H9 (cell line): ENCODE measurements at regions not wholly inside any gene's neighbourhood (a gene's known extent, or its start where the extent isn't known, plus 50 kb on each side); places are given as distances from the start of the nearest gene placed in this dataset.

Experiments used
- DNase-seq: peaks from one replicate; pipeline ENCODE4 v3.0.0-alpha.2; 2017
- H2AFZ ChIP-seq: one replicate; pipeline ENCODE4 v1.6.1; 2013; ENCODE audit warnings: mild to moderate bottlenecking, low read length, control low read depth, moderate library complexity
- H2AK5ac ChIP-seq: 2 replicates; pipeline ENCODE4 v1.6.1; 2013; ENCODE audit warnings: low read length, control low read depth, mixed read lengths; ENCODE audit not compliant: insufficient read length
- H2BK120ac ChIP-seq: one replicate; pipeline ENCODE4 v1.6.1; 2013; ENCODE audit warnings: low read depth, mild to moderate bottlenecking, low read length, control low read depth, inconsistent platforms; ENCODE audit not compliant: poor library complexity, severe bottlenecking
- H2BK12ac ChIP-seq: 2 replicates; pipeline ENCODE4 v1.6.1; 2013; ENCODE audit warnings: low read length, control low read depth, mixed read lengths, low read depth; ENCODE audit not compliant: insufficient read length
- H2BK15ac ChIP-seq: 2 replicates; pipeline ENCODE4 v1.6.1; 2013; ENCODE audit warnings: low read depth, low read length, control low read depth
- H2BK20ac ChIP-seq: one replicate; pipeline ENCODE4 v1.6.1; 2013; ENCODE audit warnings: low read depth, mild to moderate bottlenecking, low read length, control low read depth, inconsistent platforms; ENCODE audit not compliant: poor library complexity, severe bottlenecking
- H2BK5ac ChIP-seq: 2 replicates; pipeline ENCODE4 v1.6.1; 2013; ENCODE audit warnings: low read length, control low read depth, mixed read lengths; ENCODE audit not compliant: insufficient read length
- H3K14ac ChIP-seq: 2 replicates; pipeline ENCODE4 v1.6.1; 2013; ENCODE audit warnings: low read length, control low read depth; ENCODE audit not compliant: insufficient read depth
- H3K18ac ChIP-seq: 2 replicates; pipeline ENCODE4 v1.6.1; 2013; ENCODE audit warnings: low read depth, mild to moderate bottlenecking, mixed read lengths, low read length, control low read depth; ENCODE audit not compliant: insufficient read length
- H3K23ac ChIP-seq: 2 replicates; pipeline ENCODE4 v1.6.1; 2013; ENCODE audit warnings: low read length, control low read depth, mixed read lengths, low read depth; ENCODE audit not compliant: insufficient read length
- H3K23me2 ChIP-seq: 2 replicates; pipeline ENCODE4 v1.6.1; 2013; ENCODE audit warnings: low read depth, mild to moderate bottlenecking, mixed read lengths, low read length, control low read depth; ENCODE audit not compliant: insufficient read length, poor library complexity, severe bottlenecking
- H3K27ac ChIP-seq: 2 replicates; pipeline ENCODE4 v1.5.1; 2013; ENCODE audit warnings: low read length, control low read depth, mixed read lengths, low read depth; ENCODE audit not compliant: insufficient read length
- H3K27me3 ChIP-seq: 2 replicates; pipeline ENCODE4 v1.6.1; 2013; ENCODE audit warnings: low read length, control low read depth, inconsistent platforms; ENCODE audit not compliant: insufficient read depth
- H3K4ac ChIP-seq: 2 replicates; pipeline ENCODE4 v1.6.1; 2013; ENCODE audit warnings: low read depth, mild to moderate bottlenecking, control low read depth, inconsistent platforms, low read length, moderate library complexity
- H3K4me1 ChIP-seq: 2 replicates; pipeline ENCODE4 v1.6.1; 2013; ENCODE audit warnings: low read length, control low read depth, inconsistent platforms; ENCODE audit not compliant: insufficient read depth
- H3K4me2 ChIP-seq: 2 replicates; pipeline ENCODE4 v1.6.1; 2013; ENCODE audit warnings: low read length, control low read depth, mixed read lengths; ENCODE audit not compliant: insufficient read length, insufficient read depth
- H3K56ac ChIP-seq: 2 replicates; pipeline ENCODE4 v1.6.1; 2013; ENCODE audit warnings: low read depth, mild to moderate bottlenecking, mixed read lengths, low read length, control low read depth; ENCODE audit not compliant: insufficient read length
- H3K79me1 ChIP-seq: 2 replicates; pipeline ENCODE4 v1.6.1; 2013; ENCODE audit warnings: low read depth, mild to moderate bottlenecking, moderate library complexity, low read length, control low read depth, inconsistent platforms; ENCODE audit not compliant: insufficient read depth, poor library complexity, severe bottlenecking
- H3K79me2 ChIP-seq: 2 replicates; pipeline ENCODE4 v1.6.1; 2013; ENCODE audit warnings: low read length, control low read depth, inconsistent platforms; ENCODE audit not compliant: insufficient read depth
- H3K9ac ChIP-seq: 2 replicates; pipeline ENCODE4 v1.6.1; 2013; ENCODE audit warnings: low read length, control low read depth, mixed read lengths; ENCODE audit not compliant: insufficient read length; ENCODE audit errors: extremely low read depth
- H3K9me3 ChIP-seq: one replicate; pipeline ENCODE4 v1.6.1; 2013; ENCODE audit warnings: low read depth, low read length, inconsistent platforms; ENCODE audit not compliant: control insufficient read depth
- H3T11ph ChIP-seq: one replicate; pipeline ENCODE4 v1.6.1; 2013; ENCODE audit warnings: mild to moderate bottlenecking, low read length, control low read depth, inconsistent platforms
- H4K20me1 ChIP-seq: one replicate; pipeline ENCODE4 v1.6.1; 2013; ENCODE audit not compliant: control insufficient read depth, insufficient read length, insufficient read depth
- H4K5ac ChIP-seq: 2 replicates; pipeline ENCODE4 v1.6.1; 2013; ENCODE audit warnings: low read depth, mild to moderate bottlenecking, mixed read lengths, low read length, control low read depth; ENCODE audit not compliant: insufficient read length
- H4K8ac ChIP-seq: replicated peaks from 2 replicates; pipeline ENCODE4 v1.6.1; 2013; ENCODE audit warnings: low read length, control low read depth, mixed read lengths, low read depth; ENCODE audit not compliant: insufficient read length
- H4K91ac ChIP-seq: 2 replicates; pipeline ENCODE4 v1.6.1; 2013; ENCODE audit warnings: low read depth, mild to moderate bottlenecking, moderate library complexity, mixed read lengths, low read length, control low read depth; ENCODE audit not compliant: insufficient read length
- H3K27ac Mint-ChIP-seq, 3 experiments: 2 replicates in 2 of 3; 3 replicates in 1 of 3; pipeline ENCODE4 v1.8.0; 2020 to 2021; ENCODE audit warnings: mixed read lengths in 3 of 3, mild to moderate bottlenecking in 1 of 3, moderate library complexity in 1 of 3
- H3K27me3 Mint-ChIP-seq: 2 replicates; pipeline ENCODE4 v1.8.0; 2021; ENCODE audit warnings: low read depth, mild to moderate bottlenecking, moderate library complexity, mixed read lengths
- H3K36me3 Mint-ChIP-seq, 3 experiments: 2 replicates in 2 of 3; 3 replicates in 1 of 3; pipeline ENCODE4 v1.8.0; 2020 to 2021; ENCODE audit warnings: low read depth in 3 of 3, mixed read lengths in 3 of 3; ENCODE audit not compliant: insufficient read depth in 1 of 3
- H3K4me1 Mint-ChIP-seq, 2 experiments: 2 replicates each; pipeline ENCODE4 v1.8.0; 2020; ENCODE audit warnings: mixed read lengths in 2 of 2
- H3K4me3 Mint-ChIP-seq, 2 experiments: 2 replicates in 1 of 2; 3 replicates in 1 of 2; pipeline ENCODE4 v1.8.0; 2020 to 2021; ENCODE audit warnings: mild to moderate bottlenecking in 2 of 2, mixed read lengths in 2 of 2, moderate library complexity in 1 of 2
- H3K9me3 Mint-ChIP-seq, 2 experiments: 2 replicates in 1 of 2; 3 replicates in 1 of 2; pipeline ENCODE4 v1.8.0; 2020; ENCODE audit warnings: mild to moderate bottlenecking in 2 of 2, mixed read lengths in 2 of 2, moderate library complexity in 1 of 2
- CTCF ChIP-seq: fragments of 200-600 bp; sonication (generic); conservative IDR thresholded peaks from 3 replicates; pipeline ENCODE4 v1.8.0; 2021; ENCODE audit warnings: antibody characterized with exemption, mild to moderate bottlenecking
- WGBS: extraction: QIAGEN DNeasy Blood & Tissue Kit; methylation state at CpG from one replicate; pipeline ENCODE4 v1.1.7; 2013; ENCODE audit warnings: missing lambda C conversion rate, low lambda C conversion rate, mixed read lengths; ENCODE audit not compliant: insufficient read length; ENCODE audit errors: extremely low coverage; 5-methylcytosine and 5-hydroxymethylcytosine counted together

GRCh38 chr1:43034195-43034658, 75.6 kb upstream of the SLC2A1 start:
- Histone ChIP-seq H3K27ac (no peak overlapping the region), H2AK5ac (no peak overlapping the region), H3K4me1 (no peaks in the 10 kb centered on the region), H3K18ac (no peak overlapping the region), H4K91ac (no peak overlapping the region), H2BK15ac (no peak overlapping the region), H2BK5ac (no peak overlapping the region), H3T11ph (no peak overlapping the region), H3K27me3 (no peaks in the 10 kb centered on the region), H2BK20ac (no peak overlapping the region), H4K8ac (no peak overlapping the region), H4K5ac (no peak overlapping the region), H2AFZ (no peak overlapping the region), H3K14ac (no peak overlapping the region), H3K4ac (no peak overlapping the region), H2BK12ac (no peak overlapping the region), H3K56ac (no peak overlapping the region), H3K23me2 (no peaks in the 10 kb centered on the region), H3K79me2 (no peaks in the 10 kb centered on the region), H3K4me2 (no peak overlapping the region), H3K23ac (no peak overlapping the region), H3K9ac (no peak overlapping the region), H3K9me3 (no peaks in the 10 kb centered on the region), H3K79me1 (no peaks in the 10 kb centered on the region), H4K20me1 (no peaks in the 10 kb centered on the region), H2BK120ac (no peak overlapping the region)
- H3K27ac Mint-ChIP-seq = no peak overlapping the region
- no peaks in the 10 kb centered on the region for H3K36me3 Mint-ChIP-seq
- no peaks in the 10 kb centered on the region for H3K9me3 Mint-ChIP-seq
- WGBS = no CpG with 5 or more reads among the region's 3 CpGs
- peaks cover 1% of the 10 kb centered on the region for H3K27me3 Mint-ChIP-seq
- no peak for TF ChIP-seq CTCF
- H3K4me1 Mint-ChIP-seq = peaks cover 18 to 34% of the 10 kb centered on the region in 2 experiments
- DNase-seq = no peak
- no peak overlapping the region for H3K4me3 Mint-ChIP-seq
